GM12874 (cell line): ENCODE measurements at regions not wholly inside any gene's neighbourhood (a gene's known extent, or its start where the extent isn't known, plus 50 kb on each side); places are given as distances from the start of the nearest gene placed in this dataset.

Experiments
- CTCF ChIP-seq: IDR thresholded peaks from 2 replicates; pipeline ENCODE4 v1.5.1; 2011; ENCODE audit warnings: low read depth, mild to moderate bottlenecking, control low read depth, low read length, moderate library complexity; ENCODE audit not compliant: insufficient read depth

GRCh38 chr11:103584021-103584420 lies 452.4 kb upstream of the DDI1 start:
- TF ChIP-seq CTCF, result no peak

- no peak for TF ChIP-seq CTCF
Measured at GRCh38 chr11:103584720-103585119, 451.7 kb upstream of the DDI1 start.

GRCh38 chr11:103585401-103585800 lies 451.0 kb upstream of the DDI1 start:
- no peak for TF ChIP-seq CTCF

- no peak for TF ChIP-seq CTCF
Measured at GRCh38 chr11:103585911-103586310, 450.5 kb upstream of the DDI1 start.

DNA sequence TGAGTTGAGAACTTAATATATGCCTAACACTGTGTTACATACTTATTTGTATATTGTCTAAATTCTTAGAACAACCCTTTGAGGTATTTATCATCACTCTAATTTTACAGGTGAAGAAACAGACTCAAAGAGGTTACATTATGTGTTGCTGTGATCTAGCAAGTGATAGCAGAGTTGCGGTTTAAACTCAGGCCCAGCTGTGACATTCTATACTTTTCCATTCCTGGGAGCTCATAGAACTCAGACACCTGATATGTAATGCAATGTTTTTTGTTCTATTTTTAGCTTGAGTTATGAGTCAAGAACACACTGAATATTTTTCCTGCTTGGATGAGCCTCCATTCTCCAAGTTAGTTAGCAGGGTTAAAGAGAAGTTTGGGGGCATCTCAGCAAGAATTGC lies 449.7 kb upstream of the DDI1 start:
- no peak for TF ChIP-seq CTCF

DNA sequence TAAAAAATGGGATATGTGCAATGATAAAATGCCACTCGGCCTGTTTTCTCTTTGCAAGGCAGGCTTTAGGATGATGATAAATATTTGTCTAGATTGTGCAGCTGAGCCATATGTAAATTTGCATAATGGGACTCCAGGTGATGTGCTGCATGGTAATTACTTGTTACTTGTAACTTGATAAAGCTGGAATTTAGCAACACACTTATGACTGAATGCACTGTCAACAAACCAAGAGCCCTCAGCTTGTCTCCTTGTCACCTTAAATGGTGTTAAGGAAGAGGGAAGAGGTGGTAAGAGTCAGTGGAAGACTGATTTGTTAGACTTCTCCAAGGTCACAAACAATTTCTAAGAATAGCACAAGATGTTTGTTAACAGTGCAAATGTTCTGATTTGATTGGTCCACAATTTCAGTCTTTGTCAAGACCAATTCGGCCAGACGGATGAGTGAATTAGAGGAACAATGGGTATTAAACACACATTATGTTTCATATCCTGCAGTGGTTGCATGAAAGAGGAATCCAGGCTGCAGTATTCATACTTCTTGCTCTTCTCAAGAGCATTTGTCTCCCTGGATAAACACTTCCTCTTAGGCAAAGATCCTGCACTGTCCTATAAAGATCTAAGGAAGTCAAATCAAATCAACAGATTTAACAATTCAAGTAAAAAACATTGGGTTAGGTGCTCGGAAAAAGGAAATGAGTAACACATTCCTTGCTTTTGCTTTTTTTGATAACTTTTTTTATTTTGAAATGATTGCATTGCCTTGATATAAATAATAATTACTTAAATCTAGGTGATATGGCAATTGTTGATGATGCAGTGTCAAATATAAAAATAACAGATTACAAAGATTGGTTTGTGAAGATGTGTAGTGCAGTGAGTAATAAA lies 448.3 kb upstream of the DDI1 start:
- TF ChIP-seq CTCF, result no peak

- no peak for TF ChIP-seq CTCF
Measured at GRCh38 chr11:103591554-103591953, 444.9 kb upstream of the DDI1 start.
